ENCODE measurements at regions not wholly inside any gene's neighbourhood (a gene's known extent, or its start where the extent isn't known, plus 50 kb on each side); places are given as distances from the start of the nearest gene placed in this dataset.

DNA sequence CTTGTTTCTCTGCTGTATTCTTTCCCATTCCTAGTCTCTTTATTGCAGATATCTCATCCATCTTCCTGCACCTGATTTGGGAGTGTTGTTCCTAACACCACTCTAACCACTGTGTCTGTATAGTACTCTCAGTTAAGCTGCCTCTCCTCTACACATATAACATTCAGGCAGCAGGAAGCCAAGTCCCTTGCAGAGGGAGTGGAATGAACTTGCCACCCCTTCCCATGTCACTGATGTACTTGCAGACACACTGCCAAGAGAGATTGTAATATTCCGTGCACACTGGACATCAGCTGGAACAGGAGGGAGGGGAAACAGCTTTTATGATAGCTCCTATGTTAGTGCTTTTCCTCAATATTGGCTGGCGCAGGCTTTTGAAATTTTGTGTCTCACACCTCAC lies 281.6 kb upstream of the E2F7 start:
- WGBS, 2 donors, result 19 to 66% methylated on average over 2 of the region's 2 CpGs

DNA sequence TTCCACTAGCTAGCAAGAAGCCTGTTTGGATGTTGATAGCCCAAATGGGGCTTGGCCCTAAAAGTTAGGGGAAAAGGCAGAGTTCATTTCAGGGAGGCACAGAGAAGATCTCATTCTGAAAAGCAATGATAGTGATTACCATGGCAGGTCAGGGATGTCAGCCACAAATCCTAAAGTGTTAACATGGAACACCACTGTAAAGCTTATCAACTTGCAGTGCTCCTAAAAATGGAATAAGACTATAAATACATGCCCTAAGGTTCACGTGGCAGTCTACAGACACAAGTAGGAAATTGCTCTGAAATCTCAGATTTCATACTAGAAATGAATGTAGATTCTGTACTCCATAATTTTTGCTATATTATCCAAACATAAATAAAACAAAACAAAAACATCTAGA lies 280.0 kb upstream of the E2F7 start:
- no peak overlapping the region for H3K27ac ChIP-seq
- intact Hi-C loops (cut with DNase I), result no loop called here

More for the DNA sequence above, 281.6 kb upstream of the E2F7 start:
- Histone ChIP-seq H3K36me3 (replicated peaks in 1 of 2; ENCODE audit: insufficient read depth in 1 of 2, low read depth in 2 of 2) (no peaks in the 10 kb centered on the region), H3K4me1 (no peaks in the 10 kb centered on the region), H3K27me3 (no peaks in the 10 kb centered on the region), H3K9me3 (no peaks in the 10 kb centered on the region), H3K4me3 (no peak overlapping the region), H3K27ac (no peak overlapping the region)
- DNase-seq (no peak), ATAC-seq (no peak)
- intact Hi-C loops (cut with DNase I), result no loop called here
- TF ChIP-seq POLR2A (IDR thresholded peaks at IDR 0.05), result no peak

DNA sequence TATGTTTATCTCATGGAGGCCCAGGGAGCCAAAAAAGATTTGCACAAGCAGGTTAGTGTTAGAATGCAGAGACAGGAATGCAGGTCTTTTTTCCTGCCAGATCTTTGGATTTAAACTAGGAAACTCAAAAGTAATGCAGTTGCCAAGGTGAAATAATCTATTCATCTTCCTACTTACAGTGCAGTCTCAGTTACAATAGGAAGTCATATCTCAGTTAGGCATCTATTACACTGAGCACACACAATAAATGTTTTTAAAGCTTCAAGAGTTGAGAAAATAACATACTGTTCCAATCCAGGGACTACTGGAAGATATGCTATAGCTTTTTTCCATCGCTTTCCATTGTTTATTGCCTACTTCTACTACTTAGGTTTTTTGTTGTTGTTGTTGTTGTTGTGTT lies 279.3 kb upstream of the E2F7 start:
- no peak for ATAC-seq
- no peaks in the 10 kb centered on the region for H3K36me3 ChIP-seq (replicated peaks in 1 of 2; ENCODE audit: insufficient read depth in 1 of 2, low read depth in 2 of 2)
- H3K27ac ChIP-seq, result no peak overlapping the region
- H3K4me1 ChIP-seq, result no peaks in the 10 kb centered on the region
- intact Hi-C loops (cut with DNase I), result no loop called here
- H3K9me3 ChIP-seq, result no peaks in the 10 kb centered on the region
- 29 to 85% methylated on average over 1 of the region's 1 CpG for WGBS, 2 donors
- no peaks in the 10 kb centered on the region for H3K27me3 ChIP-seq
- TF ChIP-seq, protein P1, sequence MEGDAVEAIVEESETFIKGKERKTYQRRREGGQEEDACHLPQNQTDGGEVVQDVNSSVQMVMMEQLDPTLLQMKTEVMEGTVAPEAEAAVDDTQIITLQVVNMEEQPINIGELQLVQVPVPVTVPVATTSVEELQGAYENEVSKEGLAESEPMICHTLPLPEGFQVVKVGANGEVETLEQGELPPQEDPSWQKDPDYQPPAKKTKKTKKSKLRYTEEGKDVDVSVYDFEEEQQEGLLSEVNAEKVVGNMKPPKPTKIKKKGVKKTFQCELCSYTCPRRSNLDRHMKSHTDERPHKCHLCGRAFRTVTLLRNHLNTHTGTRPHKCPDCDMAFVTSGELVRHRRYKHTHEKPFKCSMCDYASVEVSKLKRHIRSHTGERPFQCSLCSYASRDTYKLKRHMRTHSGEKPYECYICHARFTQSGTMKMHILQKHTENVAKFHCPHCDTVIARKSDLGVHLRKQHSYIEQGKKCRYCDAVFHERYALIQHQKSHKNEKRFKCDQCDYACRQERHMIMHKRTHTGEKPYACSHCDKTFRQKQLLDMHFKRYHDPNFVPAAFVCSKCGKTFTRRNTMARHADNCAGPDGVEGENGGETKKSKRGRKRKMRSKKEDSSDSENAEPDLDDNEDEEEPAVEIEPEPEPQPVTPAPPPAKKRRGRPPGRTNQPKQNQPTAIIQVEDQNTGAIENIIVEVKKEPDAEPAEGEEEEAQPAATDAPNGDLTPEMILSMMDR (IDR thresholded peaks at IDR 0.05), result no peak
- no peak for TF ChIP-seq POLR2A (IDR thresholded peaks at IDR 0.05)
- no peak for DNase-seq
- H3K4me3 ChIP-seq, result no peak overlapping the region

More for the DNA sequence above, 280.0 kb upstream of the E2F7 start:
- no peaks in the 10 kb centered on the region for H3K36me3 ChIP-seq (replicated peaks in 1 of 2; ENCODE audit: insufficient read depth in 1 of 2, low read depth in 2 of 2)
- TF ChIP-seq POLR2A (IDR thresholded peaks at IDR 0.05), result no peak
- TF ChIP-seq, protein P1 (IDR thresholded peaks at IDR 0.05), result no peak
- H3K9me3 ChIP-seq, result no peaks in the 10 kb centered on the region
- no peak overlapping the region for H3K4me3 ChIP-seq
- no peak for ATAC-seq
- DNase-seq, result no peak
- H3K27me3 ChIP-seq, result no peaks in the 10 kb centered on the region
- no peaks in the 10 kb centered on the region for H3K4me1 ChIP-seq
- 54 to 69% methylated on average over 1 of the region's 1 CpG for WGBS, 2 donors

DNA sequence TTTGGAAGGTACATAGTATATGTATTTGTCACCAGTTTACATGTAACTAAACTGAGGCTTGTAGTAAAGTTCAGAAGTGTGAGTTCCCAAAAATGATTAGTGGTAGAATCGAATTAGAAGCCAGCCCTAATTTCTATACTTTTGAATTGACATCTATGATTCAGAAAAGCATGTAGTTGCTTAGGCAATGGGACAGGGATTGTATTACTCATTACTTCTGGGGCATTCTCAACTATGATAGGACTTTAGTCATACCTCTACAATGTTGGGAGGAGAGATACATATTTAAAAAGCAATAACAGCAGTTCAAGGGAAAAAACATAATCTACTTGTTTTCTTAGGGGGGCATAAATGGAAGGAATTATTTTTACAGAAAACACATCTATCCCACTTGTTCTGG lies 277.9 kb upstream of the E2F7 start:
- no peak overlapping the region for H3K4me3 ChIP-seq
- no peaks in the 10 kb centered on the region for H3K27me3 ChIP-seq
- TF ChIP-seq POLR2A (IDR thresholded peaks at IDR 0.05), result no peak
- TF ChIP-seq, protein P1 (IDR thresholded peaks at IDR 0.05), result no peak
- ATAC-seq (no peak), DNase-seq (no peak)
- intact Hi-C loops (cut with DNase I), result no loop called here
- WGBS, 2 donors, result 41 to 60% methylated on average over 1 of the region's 1 CpG
- no peak overlapping the region for H3K27ac ChIP-seq
- no peaks in the 10 kb centered on the region for H3K4me1 ChIP-seq
- no peaks in the 10 kb centered on the region for H3K36me3 ChIP-seq (replicated peaks in 1 of 2; ENCODE audit: insufficient read depth in 1 of 2, low read depth in 2 of 2)
- no peaks in the 10 kb centered on the region for H3K9me3 ChIP-seq

- Histone ChIP-seq H3K36me3 (replicated peaks in 1 of 2; ENCODE audit: insufficient read depth in 1 of 2, low read depth in 2 of 2) (no peaks in the 10 kb centered on the region), H3K9me3 (no peaks in the 10 kb centered on the region), H3K4me3 (no peak overlapping the region), H3K27me3 (no peaks in the 10 kb centered on the region), H3K27ac (no peak overlapping the region), H3K4me1 (no peaks in the 10 kb centered on the region)
- WGBS, 2 donors, result 23 to 29% methylated on average over 2 of the region's 2 CpGs
- no peak for DNase-seq
- TF ChIP-seq, protein P1 (IDR thresholded peaks at IDR 0.05), result no peak
- no peak for TF ChIP-seq POLR2A (IDR thresholded peaks at IDR 0.05)
- no peak for ATAC-seq
- intact Hi-C loops (cut with DNase I), result no loop called here
Observed at GRCh38 chr12:77342253-77342652, 276.9 kb upstream of the E2F7 start.
